MM.1S (cell line): ENCODE measurements at regions not wholly inside any gene's neighbourhood (a gene's known extent, or its start where the extent isn't known, plus 50 kb on each side); places are given as distances from the start of the nearest gene placed in this dataset.
"Not testable (repeated sequence)": the region's sequence is repeated elsewhere in the genome, so short reads cannot be mapped to it uniquely, and the experiment has no call there.

Source experiments
- DNase-seq: peaks from one replicate; pipeline ENCODE4 v3.0.0-alpha.2; 2015
- H2AFZ ChIP-seq: fragments of 300-600 bp; sonication (generic); 2 replicates; pipeline ENCODE4 v1.6.0; 2016; ENCODE audit warnings: antibody characterized with exemption, low read length
- H3F3A ChIP-seq: fragments of 300-600 bp; sonication (generic); 2 replicates; pipeline ENCODE4 v1.6.1; 2016; ENCODE audit warnings: mild to moderate bottlenecking, antibody characterized with exemption, low read length, moderate library complexity, mixed read lengths; ENCODE audit not compliant: insufficient read depth
- H3K27ac ChIP-seq: fragments of 300-600 bp; sonication (generic); 2 replicates; pipeline ENCODE4 v1.5.1; 2016; ENCODE audit warnings: mild to moderate bottlenecking, low read length
- H3K27me3 ChIP-seq: fragments of 300-600 bp; sonication (generic); replicated peaks from 2 replicates; pipeline ENCODE4 v1.6.0; 2016; ENCODE audit warnings: low read length; ENCODE audit not compliant: insufficient read depth
- H3K36me3 ChIP-seq: fragments of 300-600 bp; sonication (generic); replicated peaks from 2 replicates; pipeline ENCODE4 v1.6.1; 2016; ENCODE audit warnings: mild to moderate bottlenecking, low read length, mixed read lengths; ENCODE audit not compliant: insufficient read depth
- H3K4me1 ChIP-seq: fragments of 300-600 bp; sonication (generic); 2 replicates; pipeline ENCODE4 v1.6.1; 2016; ENCODE audit warnings: low read length, mixed read lengths
- H3K4me2 ChIP-seq: fragments of 300-600 bp; sonication (generic); 2 replicates; pipeline ENCODE4 v1.6.0; 2016; ENCODE audit warnings: low read depth, low read length
- H3K4me3 ChIP-seq: fragments of 300-600 bp; sonication (generic); 2 replicates; pipeline ENCODE4 v1.5.1; 2016; ENCODE audit warnings: low read length, mixed read lengths
- H3K79me2 ChIP-seq: fragments of 300-600 bp; sonication (generic); 2 replicates; pipeline ENCODE4 v1.6.1; 2016; ENCODE audit warnings: mixed run types, low read length, mixed read lengths
- H3K9ac ChIP-seq: fragments of 300-600 bp; sonication (generic); 2 replicates; pipeline ENCODE4 v1.6.1; 2016; ENCODE audit warnings: low read length, mixed read lengths
- H3K9me2 ChIP-seq: fragments of 300-600 bp; sonication (generic); replicated peaks from 2 replicates; pipeline ENCODE4 v1.6.1; 2016; ENCODE audit warnings: mild to moderate bottlenecking, low read length, mixed read lengths; ENCODE audit not compliant: insufficient read depth
- H3K9me3 ChIP-seq: fragments of 300-600 bp; sonication (generic); replicated peaks from 2 replicates; pipeline ENCODE4 v1.6.1; 2016; ENCODE audit warnings: mild to moderate bottlenecking, low read length, mixed read lengths; ENCODE audit not compliant: insufficient read depth
- H4K20me1 ChIP-seq: fragments of 300-600 bp; sonication (generic); 2 replicates; pipeline ENCODE4 v1.6.1; 2016; ENCODE audit warnings: mild to moderate bottlenecking, low read length, moderate library complexity, mixed read lengths; ENCODE audit not compliant: insufficient read depth
- CTCF ChIP-seq: fragments of 300-600 bp; sonication (generic); IDR thresholded peaks from 2 replicates; pipeline ENCODE4 v1.5.1; 2016; ENCODE audit warnings: antibody characterized with exemption, low read length, mixed read lengths
- EZH2 ChIP-seq: fragments of 300-600 bp; sonication (generic); optimal IDR thresholded peaks from 2 replicates; pipeline ENCODE3; 2017; ENCODE audit warnings: low read depth, mild to moderate bottlenecking, antibody characterized with exemption, low read length, mixed read lengths
- EZH2phosphoT487 ChIP-seq: fragments of 300-600 bp; sonication (generic); IDR thresholded peaks from 2 replicates; pipeline ENCODE4 v1.6.1; 2018; ENCODE audit warnings: antibody characterized with exemption, low read length

- Histone ChIP-seq H2AFZ (no peak overlapping the region), H3K27me3 (no peaks in the 10 kb centered on the region), H3K4me2 (no peak overlapping the region), H3K9me3 (no peaks in the 10 kb centered on the region), H3K79me2 (no peaks in the 10 kb centered on the region), H3K9me2 (no peaks in the 10 kb centered on the region), H3K4me1 (no peaks in the 10 kb centered on the region), H3K27ac (no peak overlapping the region), H3K36me3 (no peaks in the 10 kb centered on the region), H3F3A (no peaks in the 10 kb centered on the region), H4K20me1 (no peaks in the 10 kb centered on the region), H3K4me3 (no peak overlapping the region), H3K9ac (no peak overlapping the region)
- no peak for TF ChIP-seq EZH2
- no peak for TF ChIP-seq CTCF
- TF ChIP-seq EZH2phosphoT487, result no peak
- no peak for DNase-seq
Measured at GRCh38 chr3:18207226-18207625, 217.9 kb downstream of the SATB1 start.

DNA sequence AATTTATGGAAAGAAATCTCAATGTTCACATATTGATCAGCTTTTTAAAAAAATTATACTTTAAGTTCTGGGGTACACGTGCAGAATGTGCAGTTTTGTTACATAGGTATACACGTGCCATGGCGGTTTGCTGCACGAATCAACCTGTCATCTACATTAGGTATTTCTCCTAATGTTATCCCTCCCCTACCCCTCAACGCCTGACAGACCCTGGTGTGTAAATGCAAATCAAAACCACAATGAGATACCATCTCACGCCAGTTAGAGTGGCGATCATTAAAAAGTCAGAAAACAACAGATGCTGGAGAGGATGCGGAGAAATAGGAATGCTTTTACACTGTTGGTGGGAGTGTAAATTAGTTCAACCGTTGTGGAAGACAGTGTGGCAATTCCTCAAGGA is 219.4 kb downstream of the SATB1 start:
- H3K4me1 ChIP-seq, H3K9me2 ChIP-seq, DNase-seq, H4K20me1 ChIP-seq, H3K4me3 ChIP-seq, H3K9ac ChIP-seq, H3F3A ChIP-seq, H3K4me2 ChIP-seq, H3K79me2 ChIP-seq, H3K36me3 ChIP-seq, H3K27me3 ChIP-seq, H3K9me3 ChIP-seq, H2AFZ ChIP-seq, H3K27ac ChIP-seq: not testable (repeated sequence)

DNA sequence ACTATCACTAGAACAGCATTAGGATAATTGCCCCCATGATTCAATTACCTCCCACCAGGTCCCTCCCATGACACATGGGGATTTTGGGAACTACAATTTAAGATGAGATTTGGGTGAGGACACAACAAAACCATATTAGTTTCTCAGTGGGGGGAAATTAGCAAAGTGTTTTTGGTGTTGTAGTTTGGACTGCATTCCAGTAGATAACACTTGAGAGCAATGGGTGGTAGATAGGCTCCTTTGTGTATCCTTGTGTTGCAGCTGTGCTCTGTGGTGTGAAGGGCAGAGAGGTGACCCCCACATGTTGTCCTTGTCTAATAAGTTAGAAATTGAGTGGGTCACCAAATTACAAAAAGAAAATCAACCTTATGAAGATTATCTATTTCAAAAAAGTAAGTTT is 223.8 kb downstream of the SATB1 start:
- Histone ChIP-seq H3F3A (no peaks in the 10 kb centered on the region), H3K36me3 (no peaks in the 10 kb centered on the region), H3K4me1 (no peaks in the 10 kb centered on the region), H2AFZ (no peak overlapping the region), H4K20me1 (no peaks in the 10 kb centered on the region), H3K79me2 (no peaks in the 10 kb centered on the region), H3K9me3 (no peaks in the 10 kb centered on the region), H3K27ac (no peak overlapping the region), H3K4me3 (no peak overlapping the region), H3K4me2 (no peak overlapping the region), H3K27me3 (no peaks in the 10 kb centered on the region), H3K9ac (no peak overlapping the region), H3K9me2 (no peaks in the 10 kb centered on the region)
- no peak for TF ChIP-seq EZH2phosphoT487
- no peak for TF ChIP-seq CTCF
- no peak for TF ChIP-seq EZH2
- DNase-seq, result no peak

DNA sequence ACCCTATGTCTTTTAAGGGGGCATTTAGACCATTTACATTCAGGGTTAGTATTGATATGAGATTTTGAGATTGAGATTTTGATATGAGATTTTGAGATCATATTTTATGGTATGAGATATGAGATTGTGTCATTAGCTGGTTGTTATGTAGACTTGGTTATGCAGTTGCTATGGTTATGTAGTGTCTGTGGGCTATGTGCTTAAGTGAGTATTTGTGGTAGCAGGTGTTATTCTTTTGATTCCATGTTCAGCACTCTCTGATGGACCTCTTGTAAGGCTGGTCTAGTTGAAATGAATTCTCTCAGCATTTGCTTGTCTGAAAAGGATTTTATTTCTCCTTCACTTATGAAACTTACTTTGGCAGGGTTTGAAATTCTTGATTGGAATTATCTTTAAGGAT is 225.4 kb downstream of the SATB1 start:
- H3K4me1 ChIP-seq, result peaks cover 5% of the 10 kb centered on the region

More for the DNA sequence above, 225.4 kb downstream of the SATB1 start:
- no peak overlapping the region for H3K4me3 ChIP-seq
- no peak for DNase-seq
- no peaks in the 10 kb centered on the region for H3K9me2 ChIP-seq
- H4K20me1 ChIP-seq, result no peaks in the 10 kb centered on the region
- H3F3A ChIP-seq, result no peaks in the 10 kb centered on the region
- no peaks in the 10 kb centered on the region for H3K79me2 ChIP-seq
- no peak overlapping the region for H3K27ac ChIP-seq
- TF ChIP-seq CTCF (no peak), EZH2phosphoT487 (no peak), EZH2 (no peak)
- H3K4me2 ChIP-seq, result no peak overlapping the region
- no peaks in the 10 kb centered on the region for H3K27me3 ChIP-seq
- no peak overlapping the region for H2AFZ ChIP-seq
- H3K36me3 ChIP-seq, result no peaks in the 10 kb centered on the region
- no peak overlapping the region for H3K9ac ChIP-seq
- H3K9me3 ChIP-seq, result no peaks in the 10 kb centered on the region
